Fibroblast of skin of right quadriceps (primary cell): ENCODE measurements at regions not wholly inside any gene's neighbourhood (a gene's known extent, or its start where the extent isn't known, plus 50 kb on each side); places are given as distances from the start of the nearest gene placed in this dataset.
"Not testable (repeated sequence)": the region's sequence is repeated elsewhere in the genome, so short reads cannot be mapped to it uniquely, and the experiment has no call there.

Source experiments
- DNase-seq: peaks from one replicate; pipeline ENCODE4 v3.0.0-alpha.2; 2013

- no peak for DNase-seq
These were observed 132.3 kb upstream of the CRIM1 start for GRCh38 chr2:36223259-36223658.

GRCh38 chr2:36222485-36222884 lies 133.1 kb upstream of the CRIM1 start:
- no peak for DNase-seq

GRCh38 chr2:36214691-36215090 lies 140.9 kb upstream of the CRIM1 start:
- no peak for DNase-seq

GRCh38 chr2:36203366-36203765 lies 152.2 kb upstream of the CRIM1 start:
- no peak for DNase-seq

GRCh38 chr2:36197181-36197971 lies 158.2 kb upstream of the CRIM1 start:
- no peak for DNase-seq

- DNase-seq, result no peak
These were observed 161.9 kb upstream of the CRIM1 start for GRCh38 chr2:36193680-36194079.

GRCh38 chr2:36192983-36193382 lies 162.6 kb upstream of the CRIM1 start:
- no peak for DNase-seq

GRCh38 chr2:36190097-36190496 lies 165.5 kb upstream of the CRIM1 start:
- no peak for DNase-seq

- DNase-seq, result no peak
These were observed 170.0 kb upstream of the CRIM1 start for GRCh38 chr2:36185624-36186023.

GRCh38 chr2:36184848-36185247 lies 170.7 kb upstream of the CRIM1 start:
- no peak for DNase-seq

GRCh38 chr2:36180789-36181482 lies 174.6 kb upstream of the CRIM1 start:
- not testable (repeated sequence) for DNase-seq

GRCh38 chr2:36180293-36180692 lies 175.3 kb upstream of the CRIM1 start:
- DNase-seq, result not testable (repeated sequence)

GRCh38 chr2:36179668-36180269 lies 175.8 kb upstream of the CRIM1 start:
- not testable (repeated sequence) for DNase-seq

GRCh38 chr2:36178384-36178783 lies 177.2 kb upstream of the CRIM1 start:
- no peak for DNase-seq

GRCh38 chr2:36177282-36177681 lies 178.3 kb upstream of the CRIM1 start:
- no peak for DNase-seq

- no peak for DNase-seq
These were observed 180.7 kb upstream of the CRIM1 start for GRCh38 chr2:36174920-36175319.

- DNase-seq, result no peak
These were observed 181.7 kb upstream of the CRIM1 start for GRCh38 chr2:36173760-36174404.

- DNase-seq, result no peak
These were observed 182.8 kb upstream of the CRIM1 start for GRCh38 chr2:36172824-36173223.

- no peak for DNase-seq
These were observed 184.8 kb upstream of the CRIM1 start for GRCh38 chr2:36170805-36171204.

GRCh38 chr2:36169843-36170242 lies 185.7 kb upstream of the CRIM1 start:
- no peak for DNase-seq

- DNase-seq, result no peak
These were observed 187.5 kb upstream of the CRIM1 start for GRCh38 chr2:36168115-36168514.

GRCh38 chr2:36165132-36165531 lies 190.4 kb upstream of the CRIM1 start:
- DNase-seq, result no peak

GRCh38 chr2:36163520-36164254 lies 191.9 kb upstream of the CRIM1 start:
- DNase-seq, result no peak
